HG03175 (cell line): ENCODE measurements at regions not wholly inside any gene's neighbourhood (a gene's known extent, or its start where the extent isn't known, plus 50 kb on each side); places are given as distances from the start of the nearest gene placed in this dataset.

Experiments used
- ATAC-seq: cut with Tn5 transposase; IDR thresholded peaks from one replicate; pipeline ENCODE4 v1.9.1; 2021; ENCODE audit warnings: mild to moderate bottlenecking, moderate library complexity; ENCODE audit not compliant: unreplicated experiment

DNA sequence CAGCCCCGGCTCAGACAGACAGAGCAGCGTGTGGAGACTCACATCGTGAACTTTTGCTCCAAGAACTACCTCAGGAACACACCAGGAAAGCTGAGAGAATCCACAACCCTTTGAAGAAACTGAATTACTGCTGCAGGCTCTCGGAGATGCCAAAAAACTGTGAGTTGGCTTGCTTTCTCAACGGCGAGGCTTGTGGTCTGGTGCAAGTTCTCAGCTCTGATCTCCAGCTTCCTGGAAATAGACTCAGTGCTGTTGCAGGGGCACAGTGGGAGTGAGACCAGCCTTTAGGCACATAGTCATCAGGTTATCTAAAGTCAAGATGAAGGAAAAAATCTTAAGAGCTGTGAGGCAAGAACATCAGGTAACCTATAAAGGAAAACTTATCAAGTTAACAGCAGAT is 273.7 kb upstream of the LRATD1 start:
- ATAC-seq: no peak

DNA sequence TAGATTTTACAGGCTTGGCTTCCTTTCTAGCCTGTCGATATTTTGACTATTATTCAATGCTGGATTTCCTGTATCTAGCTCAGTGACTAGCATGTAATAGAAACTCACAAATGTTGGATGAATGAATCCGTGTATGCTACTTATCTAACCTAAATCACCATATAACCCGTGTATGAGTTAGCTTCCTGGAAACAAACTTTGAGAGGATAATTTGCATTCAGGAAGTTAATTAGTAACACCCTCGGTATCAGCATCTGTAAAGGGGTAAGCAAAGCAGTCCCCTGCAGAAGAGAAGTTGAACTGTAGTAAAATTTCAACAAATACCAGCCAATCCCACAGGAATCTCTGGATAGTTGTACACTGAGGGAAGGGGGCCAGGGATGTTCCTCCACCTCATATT is 269.4 kb upstream of the LRATD1 start:
- ATAC-seq: peak; percentile 76

DNA sequence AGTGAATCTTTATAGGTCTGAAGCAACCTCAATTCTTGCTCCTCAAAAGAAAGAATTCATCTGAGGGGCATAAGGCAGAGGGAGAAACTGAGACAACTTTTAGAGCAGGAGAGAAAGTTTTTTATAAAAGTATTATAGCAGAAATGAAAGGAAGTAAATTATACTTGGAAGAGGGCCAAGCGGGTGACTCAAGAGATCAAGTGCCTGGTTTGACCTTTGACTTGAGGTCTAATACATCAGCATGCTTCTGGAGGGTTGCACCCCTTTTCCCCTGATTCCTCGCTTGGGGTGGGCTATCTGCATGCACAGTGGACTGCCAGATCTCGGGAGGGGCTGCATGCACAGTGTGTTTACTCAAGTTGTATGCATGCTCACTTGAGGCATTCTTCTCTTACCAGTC is 268.5 kb upstream of the LRATD1 start:
- ATAC-seq: no peak

DNA sequence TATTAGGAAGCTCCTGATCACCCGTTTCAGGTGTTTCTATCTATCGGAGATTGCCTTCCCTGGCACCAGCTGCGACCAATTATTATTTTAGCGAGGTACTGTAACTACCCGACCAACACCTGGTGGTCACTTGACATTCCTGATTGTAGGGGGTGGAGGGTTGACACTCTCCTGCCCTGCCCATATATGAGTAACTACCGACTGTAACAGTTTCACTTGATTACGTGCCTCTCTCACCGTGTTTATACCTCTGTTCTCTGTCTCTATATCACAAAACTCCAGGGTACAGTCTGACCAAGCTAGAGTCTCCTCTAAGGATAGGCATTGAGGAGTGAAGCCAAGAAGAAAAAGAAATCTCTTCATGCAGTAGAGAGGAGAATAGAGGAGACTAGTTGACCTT is 268.0 kb upstream of the LRATD1 start:
- ATAC-seq: no peak

DNA sequence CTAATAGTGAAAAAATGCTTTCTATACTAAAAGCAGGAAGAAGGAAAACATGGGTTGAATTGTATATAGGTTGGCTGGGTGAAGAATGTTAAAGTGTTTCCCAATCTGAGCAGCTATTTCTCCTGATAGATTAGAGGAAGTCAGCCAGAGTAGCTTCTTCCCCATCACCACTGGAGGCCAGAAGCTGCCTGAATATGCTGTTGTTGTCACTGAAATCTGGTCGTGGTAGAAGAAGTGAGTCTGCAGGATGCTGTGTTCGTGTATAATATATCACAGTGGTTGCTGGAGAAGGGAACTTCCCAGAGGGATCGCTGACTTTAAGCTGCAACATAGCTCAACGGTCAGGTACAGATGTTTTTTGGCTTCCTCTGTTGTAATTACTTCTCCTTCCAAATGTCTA is 247.5 kb upstream of the LRATD1 start:
- ATAC-seq: no peak

DNA sequence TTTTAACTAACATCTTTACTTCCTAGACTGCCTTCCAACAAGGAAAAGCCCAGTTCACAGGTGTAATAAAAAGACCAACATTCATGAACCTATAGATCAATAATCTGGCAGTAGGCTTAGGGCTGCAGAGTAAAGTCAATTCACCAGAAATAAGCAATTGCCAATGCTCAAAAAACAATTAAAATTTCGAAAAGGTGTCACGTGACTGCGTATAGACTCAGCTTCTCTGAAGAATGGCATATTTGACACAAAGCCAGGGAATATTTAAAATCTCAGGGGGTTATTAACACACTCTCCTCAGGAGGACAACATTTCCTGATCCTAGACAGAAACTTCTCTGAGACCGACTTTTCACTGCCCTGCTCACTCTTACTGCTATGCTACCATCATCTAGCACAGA is 245.2 kb upstream of the LRATD1 start:
- no peak for ATAC-seq

DNA sequence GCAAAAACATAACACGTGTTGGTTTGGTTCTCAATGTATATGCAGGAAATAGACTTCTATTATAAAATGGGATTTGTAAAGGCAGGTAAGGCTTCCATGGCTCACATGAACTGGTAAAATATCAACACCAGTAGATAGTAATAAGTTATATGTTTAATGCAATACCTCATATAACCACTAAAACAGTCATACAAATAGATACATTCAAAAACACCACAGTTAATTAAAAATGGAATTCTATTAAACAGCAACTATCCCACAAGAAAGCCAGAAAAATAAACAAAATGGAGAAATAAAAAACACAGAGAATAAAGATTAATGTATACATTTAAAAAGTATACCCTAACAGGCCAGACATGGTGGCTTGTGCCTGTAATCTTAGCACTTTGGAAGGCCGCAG is 243.8 kb upstream of the LRATD1 start:
- no peak for ATAC-seq

DNA sequence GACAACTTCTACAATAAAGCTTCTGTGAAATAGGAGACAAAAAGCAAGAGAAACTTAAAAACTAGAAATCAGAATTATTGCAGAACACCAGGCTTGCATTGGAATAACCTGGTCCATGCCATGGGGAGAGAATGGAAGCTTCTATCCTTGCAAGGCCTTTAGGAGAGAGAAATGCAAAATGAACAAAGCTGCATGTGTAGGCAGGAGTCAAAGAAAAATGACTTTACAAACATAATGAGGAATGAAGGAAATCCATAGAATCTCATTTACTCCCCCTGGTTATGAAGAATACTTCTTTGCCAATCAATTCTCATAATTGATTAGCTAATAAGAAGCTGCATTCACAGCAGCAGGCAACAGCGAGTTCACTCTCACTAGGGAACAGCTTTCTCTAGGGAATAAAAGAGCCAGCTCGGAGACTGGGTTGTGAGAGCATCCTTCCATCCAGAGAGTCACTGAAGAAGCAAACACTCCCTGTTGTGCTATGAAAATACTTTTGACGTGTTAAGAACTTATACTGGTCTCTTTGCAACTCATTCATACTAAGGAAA is 235.9 kb upstream of the LRATD1 start:
- ATAC-seq: no peak

DNA sequence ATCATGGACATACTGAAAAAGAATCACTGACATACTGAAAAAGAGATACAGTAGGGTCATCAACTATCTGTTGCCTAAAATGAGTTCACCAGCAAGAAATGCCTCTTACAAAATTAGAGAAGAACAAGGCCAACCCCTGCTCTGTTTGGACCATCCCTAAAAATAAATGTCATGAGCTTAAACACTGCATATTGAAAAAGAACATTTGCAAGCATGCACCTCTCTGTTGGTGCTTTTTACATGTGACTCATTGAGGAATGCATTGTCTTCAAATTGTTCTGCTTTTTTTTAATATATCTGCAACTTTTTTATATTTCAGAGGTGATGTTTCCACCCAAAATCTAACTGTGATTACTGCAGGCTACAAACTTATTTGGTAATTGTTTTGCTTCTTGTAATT is 233.9 kb upstream of the LRATD1 start:
- no peak for ATAC-seq

DNA sequence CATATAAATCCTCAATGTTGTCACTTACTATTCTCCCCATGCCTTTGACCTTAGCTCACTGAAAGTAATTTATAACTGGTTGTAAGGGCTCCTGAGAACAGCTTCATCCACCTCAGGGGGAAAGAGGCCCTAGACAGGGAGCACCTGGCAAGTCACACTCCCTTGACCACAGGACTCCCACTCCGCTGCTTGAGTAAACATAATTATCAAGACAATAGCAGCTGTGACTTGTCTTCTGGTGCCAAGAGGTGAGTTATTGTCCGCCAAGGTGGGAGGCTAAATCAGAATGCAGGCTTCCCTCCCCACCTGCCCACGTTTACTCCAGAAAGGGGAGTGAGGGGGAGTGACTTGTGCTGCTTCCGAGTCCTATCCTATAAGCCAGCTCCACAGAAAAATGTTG is 230.6 kb upstream of the LRATD1 start:
- ATAC-seq: no peak

DNA sequence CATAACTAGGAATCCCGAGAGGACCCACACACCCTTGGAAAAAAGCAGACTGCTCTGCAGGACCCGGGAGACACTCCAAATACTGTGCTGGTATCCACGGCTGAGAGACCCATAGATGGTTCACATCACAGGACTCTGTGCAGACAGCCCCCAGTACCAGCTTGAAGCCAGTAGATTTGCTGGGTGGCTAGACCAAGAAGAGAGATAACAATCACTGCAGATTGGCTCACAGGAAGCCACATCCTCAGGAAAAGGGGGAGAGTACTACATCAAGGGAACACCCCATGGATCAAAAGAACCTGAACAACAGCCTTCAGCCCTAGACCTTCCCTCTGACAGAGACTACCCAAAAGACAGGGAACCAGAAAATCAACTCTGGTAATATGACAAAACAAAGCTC is 223.8 kb upstream of the LRATD1 start:
- ATAC-seq: no peak

DNA sequence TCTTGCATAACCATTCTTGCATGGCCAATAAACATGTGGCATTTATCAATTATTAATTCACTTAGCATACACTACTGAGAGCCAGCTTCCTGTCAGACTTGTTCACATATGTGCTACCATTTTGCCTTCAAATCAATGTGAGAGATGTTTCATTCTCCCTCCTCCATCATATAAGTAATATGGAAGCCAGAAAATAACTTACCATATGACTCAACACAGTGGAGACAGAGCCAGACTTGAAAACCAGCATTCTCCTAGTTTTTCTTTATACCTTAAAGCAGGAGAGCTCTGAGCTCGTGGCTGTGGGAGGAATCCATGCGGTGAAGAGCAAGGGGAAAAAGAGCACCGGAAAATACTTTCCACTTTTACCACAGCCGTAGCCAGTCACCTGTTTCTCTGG is 215.0 kb upstream of the LRATD1 start:
- no peak for ATAC-seq

DNA sequence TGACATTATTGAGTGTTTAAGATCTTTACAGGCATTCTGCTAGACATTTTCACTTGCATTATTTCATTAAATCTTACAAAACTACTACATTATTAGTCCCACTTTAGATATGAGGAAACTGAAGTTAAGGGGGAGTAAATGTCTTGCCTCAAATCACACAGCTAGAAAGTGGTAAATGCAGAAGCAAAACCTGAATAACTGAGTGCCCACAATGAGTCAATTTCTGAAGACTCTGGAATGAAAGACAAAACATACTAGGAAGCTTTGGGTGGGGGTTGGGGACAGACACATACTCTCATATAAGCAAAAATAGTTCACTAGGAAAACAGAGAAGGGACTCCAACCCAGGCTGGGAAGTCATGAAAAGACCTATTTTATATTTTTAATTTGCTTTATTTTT is 214.4 kb upstream of the LRATD1 start:
- ATAC-seq: no peak

DNA sequence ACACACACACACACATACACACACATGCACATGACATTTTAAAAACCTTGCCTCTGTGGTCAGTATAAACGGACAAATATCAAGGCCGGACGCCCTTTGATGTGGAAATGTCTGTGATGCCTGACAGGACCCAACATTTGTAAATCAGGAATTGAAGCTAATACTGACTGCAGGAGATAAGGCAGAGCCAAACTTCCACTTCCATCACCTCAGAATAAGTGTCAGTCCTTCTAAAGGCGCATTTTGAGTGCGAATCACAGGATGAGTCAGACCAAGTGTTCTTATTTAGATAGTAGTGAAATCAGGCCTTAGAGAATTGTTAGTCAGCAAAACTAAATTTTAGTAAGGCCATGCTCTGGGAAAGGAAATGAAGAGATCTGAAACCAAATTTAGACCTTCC is 211.7 kb upstream of the LRATD1 start:
- no peak for ATAC-seq

DNA sequence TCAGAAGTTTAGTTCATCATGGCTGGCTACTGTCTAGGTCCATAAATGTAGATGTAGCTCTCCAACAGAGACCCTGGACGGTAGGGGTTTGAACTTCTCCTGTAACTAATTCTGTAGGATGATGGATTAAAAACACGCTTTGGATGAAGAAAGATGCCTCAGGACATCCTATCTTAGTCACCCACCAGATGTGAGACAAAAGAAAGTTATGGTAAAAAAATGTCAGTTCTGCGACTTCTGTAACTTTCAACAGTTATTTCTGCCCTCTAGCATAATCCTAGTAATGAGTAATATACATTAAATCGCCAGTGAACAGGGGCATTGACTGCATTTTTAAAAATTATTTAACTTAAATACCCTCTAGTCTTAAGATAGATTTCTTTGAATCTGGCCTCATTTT is 210.1 kb upstream of the LRATD1 start:
- no peak for ATAC-seq

DNA sequence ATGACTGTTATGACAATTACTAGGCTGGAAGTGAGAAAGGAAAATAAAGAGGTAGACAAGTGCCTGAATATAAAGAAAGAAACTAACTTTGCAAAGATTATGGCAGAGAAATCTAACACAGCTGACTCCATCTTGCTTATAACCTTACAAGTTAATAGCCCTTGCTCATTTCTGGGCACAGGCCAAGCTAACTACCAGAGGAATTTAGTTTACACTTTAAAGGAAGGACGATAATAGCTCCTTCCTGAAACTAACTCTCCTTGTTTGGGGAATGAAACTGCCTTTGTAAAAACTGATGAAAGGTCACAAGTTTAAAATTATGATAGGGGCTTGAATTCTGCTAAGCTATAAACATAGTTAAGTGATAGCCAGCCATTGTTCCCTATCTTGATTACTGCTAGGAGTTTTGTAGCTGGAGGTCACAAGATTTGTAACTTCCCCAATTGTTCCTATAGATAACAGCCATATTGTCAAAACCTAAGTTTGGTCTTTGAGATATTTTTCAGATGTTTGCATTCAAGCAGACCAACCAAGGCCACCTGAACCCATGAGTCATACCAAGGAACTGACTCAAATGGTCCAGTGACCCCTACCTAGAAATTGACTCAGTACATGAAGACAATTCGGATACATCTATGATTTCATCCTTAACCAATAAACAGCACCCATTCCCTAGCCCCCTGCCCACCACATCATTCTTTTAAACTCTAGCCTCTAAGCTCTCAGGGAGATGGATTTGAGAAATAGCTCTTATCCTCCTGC is 209.2 kb upstream of the LRATD1 start:
- ATAC-seq: peak; percentile 34

DNA sequence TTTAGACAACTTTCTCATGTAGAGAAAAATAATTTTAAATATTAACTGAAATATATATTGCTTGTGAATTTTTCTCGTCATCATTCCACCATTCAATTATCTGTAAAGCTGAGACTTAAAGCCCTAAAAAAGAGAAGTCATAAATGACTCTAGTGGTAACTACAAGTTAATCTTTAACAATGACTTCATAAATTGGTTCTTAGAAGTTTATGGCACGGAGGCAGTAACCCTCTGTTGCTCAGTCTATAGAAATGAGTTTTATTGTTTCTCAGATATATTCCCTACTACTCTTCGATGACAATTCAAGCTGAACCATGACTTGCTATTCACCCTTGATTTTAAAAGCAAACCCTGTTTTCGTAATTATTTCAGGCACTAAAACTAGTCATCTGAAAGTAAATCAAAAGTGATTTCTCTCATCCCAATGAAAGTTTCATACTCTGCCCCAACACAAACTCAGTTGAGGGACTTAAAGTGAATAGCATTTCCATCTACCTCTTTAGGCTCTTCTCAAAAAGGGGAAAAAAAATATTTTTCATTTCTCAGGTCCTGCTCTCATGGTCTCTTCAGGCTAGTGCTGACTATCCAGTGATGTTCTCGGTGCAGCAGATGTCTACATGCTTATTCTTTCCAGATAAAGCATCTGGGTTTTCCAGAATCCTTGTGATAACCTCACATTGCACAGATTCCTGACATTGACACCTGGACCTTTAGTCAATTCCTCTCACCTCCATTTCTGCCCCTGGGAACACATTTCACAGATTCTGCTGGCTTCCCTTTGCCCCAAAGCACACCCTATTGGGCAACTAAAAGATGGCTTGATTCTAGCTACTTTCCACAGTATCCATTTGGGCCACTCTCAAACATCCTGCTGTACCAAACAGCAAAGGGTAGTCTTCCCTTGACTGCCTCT is 207.8 kb upstream of the LRATD1 start:
- ATAC-seq: peak; percentile 75

DNA sequence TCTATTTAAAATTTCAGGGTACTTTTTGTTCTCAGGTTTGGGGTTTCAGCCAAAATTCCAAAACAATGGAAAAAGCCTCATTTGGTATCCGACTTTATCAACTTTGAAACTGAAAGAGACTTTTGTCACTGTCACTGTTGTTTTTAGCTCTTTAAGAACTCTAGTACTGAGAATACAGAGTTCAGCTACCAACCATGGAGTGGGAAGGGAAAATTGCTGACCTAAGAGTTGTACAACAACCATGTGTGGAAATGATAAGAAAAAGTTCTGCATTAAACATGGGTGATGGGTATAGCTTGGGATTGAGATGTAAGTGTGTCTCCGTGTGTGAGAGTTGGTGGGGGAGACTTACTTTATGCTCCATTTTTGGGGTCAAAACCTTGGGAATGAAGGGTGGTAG is 206.6 kb upstream of the LRATD1 start:
- no peak for ATAC-seq

DNA sequence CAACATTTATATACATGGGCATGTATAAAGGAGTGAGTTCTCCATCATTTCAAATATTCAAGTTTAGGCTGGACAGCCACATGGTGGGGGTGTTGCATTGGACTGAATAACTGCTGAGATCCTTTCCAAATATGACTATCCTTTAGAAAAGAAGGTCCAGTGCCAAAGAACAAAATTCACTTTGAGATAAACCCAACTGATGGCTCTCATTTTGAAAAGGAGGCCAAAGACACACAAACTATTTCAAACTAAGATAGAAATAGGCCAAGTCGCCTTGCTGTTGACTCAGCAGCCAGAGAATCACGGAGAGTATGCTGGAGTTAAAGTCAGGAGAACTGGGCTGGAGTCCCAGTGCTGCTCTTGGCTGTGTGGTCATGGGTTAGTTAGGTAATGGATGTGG is 204.5 kb upstream of the LRATD1 start:
- ATAC-seq: no peak

DNA sequence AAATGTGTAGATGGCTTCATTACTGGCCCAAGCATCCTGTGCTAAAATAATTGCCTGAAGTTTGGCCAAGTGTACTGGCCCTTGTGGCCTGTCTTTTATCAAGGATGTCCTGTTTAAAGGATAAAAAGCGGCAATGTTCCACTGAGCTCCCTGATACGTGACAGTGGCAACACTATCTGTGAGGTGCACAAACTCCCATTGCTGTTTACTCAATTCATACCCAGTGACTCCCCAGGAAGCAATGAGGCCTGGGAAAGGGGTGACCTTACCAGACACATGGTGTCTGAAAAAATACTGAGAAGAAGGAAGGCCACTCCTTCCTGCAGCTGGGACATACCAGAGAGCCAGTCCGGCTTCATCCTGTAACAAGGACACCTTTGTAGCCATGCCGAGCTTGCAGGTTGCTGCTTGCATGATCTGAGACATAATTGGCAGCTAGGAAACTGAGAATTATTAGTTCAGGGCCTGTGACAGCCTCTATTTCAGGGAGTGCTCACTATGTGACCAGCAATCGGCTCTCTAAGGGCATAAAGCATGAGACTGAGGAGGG is 198.5 kb upstream of the LRATD1 start:
- no peak for ATAC-seq

DNA sequence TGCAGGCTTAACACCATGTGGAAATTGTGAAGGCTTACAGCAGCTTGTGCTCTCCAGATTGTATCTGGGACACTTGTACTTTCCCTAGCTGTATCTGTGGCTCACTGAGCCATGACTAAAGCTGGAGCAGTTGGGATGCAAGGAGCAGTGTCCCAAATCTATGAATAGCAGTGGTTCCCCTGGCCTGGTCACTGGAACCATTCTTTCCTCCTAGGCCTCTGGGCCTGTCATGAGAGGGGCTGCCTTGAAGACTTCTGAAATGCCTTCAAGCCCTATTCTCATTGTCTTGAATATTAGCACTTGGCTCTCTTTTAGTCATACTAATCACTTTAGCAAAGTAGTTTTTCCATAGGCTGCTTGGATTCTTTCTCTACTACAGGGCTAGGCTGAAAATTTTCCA is 186.8 kb upstream of the LRATD1 start:
- ATAC-seq: no peak

DNA sequence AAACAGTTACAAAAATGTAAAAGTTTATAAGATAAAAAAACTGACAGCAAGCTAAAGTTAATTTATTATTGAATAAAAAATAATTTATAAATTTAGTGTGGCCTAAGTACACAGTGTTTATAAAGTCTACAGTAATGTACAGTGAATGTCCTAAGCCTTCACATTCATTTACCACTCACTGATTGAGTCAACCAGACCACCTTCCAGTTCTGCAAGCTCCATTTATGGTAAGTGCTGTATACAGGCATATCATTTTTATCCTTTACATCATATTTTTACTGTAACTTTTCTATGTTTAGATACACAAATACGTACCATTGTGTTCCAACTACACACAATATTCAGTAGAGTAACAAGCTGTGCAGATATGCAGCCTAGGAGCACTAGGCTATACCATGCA is 184.2 kb upstream of the LRATD1 start:
- no peak for ATAC-seq
